Erythroblast (primary cell): ENCODE measurements at regions not wholly inside any gene's neighbourhood (a gene's known extent, or its start where the extent isn't known, plus 50 kb on each side); places are given as distances from the start of the nearest gene placed in this dataset.

Experiments
- DNase-seq, 2 experiments: peaks; one replicate each; lab custom pipeline; 2025; lab: John Stamatoyannopoulos, UW
- GATA1 ChIP-seq: IDR thresholded peaks from 2 replicates; pipeline ENCODE4 v1.6.1; 2011; ENCODE audit warnings: low read depth, mild to moderate bottlenecking, control low read depth, low read length, moderate library complexity
- POLR2A ChIP-seq: IDR thresholded peaks from 2 replicates; pipeline ENCODE4 v1.6.1; 2011; ENCODE audit warnings: mild to moderate bottlenecking, low read length

DNA sequence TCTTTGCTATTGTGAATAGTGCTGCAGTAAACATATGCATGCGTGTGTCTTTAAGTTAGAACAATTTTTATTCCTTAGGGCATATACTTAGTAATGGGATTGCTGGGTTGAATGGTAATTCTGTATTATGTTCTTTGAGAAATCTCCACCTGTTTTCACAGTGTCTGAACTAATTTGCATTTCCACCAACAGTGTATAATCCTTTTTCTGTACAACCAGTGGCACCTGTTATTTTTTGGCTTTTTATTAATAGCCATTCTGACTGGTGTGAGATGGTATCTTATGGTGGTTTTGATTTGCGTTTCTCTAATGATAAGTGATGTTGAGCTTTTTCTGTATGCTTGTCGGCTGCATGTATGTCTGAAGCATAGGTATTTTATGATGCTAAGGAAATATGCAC lies 820.8 kb upstream of the MAP3K7 start:
- TF ChIP-seq POLR2A, result no peak
- no peak for TF ChIP-seq GATA1
- DNase-seq, result no peak

DNA sequence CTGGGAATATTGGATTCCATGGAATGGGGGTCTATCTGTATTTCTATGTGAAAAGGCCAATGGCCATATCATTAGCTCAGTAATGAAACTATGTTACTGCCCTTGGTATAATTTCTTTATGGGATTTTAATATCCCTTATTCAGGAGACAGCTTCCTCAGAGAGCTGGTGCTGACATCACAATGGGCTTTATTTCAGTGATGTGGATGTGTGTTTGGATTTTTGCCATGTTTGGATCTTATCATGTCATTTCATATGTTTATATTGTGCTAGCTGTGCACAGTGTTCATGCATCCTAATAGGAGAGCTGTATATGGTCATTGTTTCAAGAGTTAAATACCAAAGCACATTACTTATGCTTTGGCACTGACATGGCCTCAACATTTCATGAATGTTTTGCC lies 806.1 kb upstream of the MAP3K7 start:
- no peak for DNase-seq
- TF ChIP-seq GATA1, result no peak
- no peak for TF ChIP-seq POLR2A

DNA sequence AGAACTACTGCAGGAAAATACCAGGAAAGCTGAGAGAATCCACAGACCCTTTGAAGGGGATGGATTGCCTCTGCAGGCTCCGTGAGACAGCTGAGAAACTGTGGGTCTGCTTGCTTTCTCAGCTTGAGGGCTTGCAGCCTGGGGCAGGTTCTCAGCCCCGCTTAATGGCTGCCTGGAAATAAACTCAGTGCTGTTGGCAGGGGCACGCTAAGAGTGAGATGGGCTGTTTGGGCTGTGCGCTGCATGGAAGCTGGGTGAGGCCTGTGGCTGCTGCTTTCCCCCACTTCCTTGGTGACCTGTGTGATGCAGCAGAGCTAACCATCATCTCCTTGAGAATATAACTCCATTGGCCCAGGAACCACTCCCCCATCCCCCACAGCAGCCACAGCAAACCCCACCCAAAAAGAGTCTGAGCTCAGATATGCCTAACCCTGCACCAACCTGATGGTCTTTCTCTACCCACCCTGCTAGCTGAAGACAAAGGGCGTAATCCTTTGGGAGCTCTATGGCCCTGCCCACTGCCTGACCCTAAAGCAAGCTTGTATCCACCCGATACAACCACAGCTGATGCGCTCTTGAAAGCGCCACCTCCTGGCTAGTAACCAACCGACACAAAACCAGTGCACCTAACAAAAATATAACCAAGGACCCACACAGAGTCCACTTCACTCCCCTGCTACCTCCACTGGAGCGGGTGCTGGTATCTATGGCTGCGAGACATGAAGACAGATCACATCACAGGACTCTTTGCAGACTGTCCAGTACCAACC lies 800.6 kb upstream of the MAP3K7 start:
- no peak for DNase-seq
- no peak for TF ChIP-seq GATA1
- no peak for TF ChIP-seq POLR2A

DNA sequence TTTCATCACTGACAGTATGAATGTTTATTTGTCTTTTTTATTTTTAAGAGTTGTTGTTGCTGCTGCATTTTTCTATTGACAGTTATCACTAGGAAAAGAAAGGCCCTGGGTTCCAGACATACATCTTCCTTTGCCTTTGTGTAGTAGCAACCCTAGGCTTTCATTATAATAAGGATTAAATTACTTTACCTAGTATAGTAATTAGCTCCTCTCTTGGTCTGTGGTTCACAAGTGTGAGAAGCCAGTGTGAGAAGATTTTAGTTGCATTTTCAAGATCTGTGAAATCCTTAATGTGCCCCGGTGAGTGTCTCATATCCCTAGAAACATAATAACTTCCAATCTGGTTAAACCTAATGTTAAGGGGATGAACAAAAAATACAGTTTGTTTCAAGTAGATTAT lies 799.3 kb upstream of the MAP3K7 start:
- TF ChIP-seq POLR2A (no peak), GATA1 (no peak)
- no peak for DNase-seq

DNA sequence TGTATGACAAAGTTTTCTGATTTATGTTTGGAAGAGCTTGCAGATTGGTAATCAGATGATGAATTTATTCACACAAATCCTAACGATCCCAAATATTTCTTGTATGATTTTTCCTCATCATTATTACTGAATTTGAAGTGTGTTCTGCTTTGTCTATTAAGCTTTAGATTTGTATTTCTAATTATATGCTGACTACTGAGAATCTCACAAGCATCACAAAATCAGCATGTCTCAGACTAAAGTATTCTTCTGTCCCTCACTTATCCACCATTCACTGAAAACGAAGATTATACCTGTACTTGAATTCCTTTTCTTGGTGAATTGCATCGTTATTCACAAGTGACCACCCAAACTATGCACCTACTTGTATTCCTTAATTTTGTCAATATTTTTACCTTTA lies 796.3 kb upstream of the MAP3K7 start:
- DNase-seq, result no peak
- no peak for TF ChIP-seq POLR2A
- TF ChIP-seq GATA1, result no peak

DNA sequence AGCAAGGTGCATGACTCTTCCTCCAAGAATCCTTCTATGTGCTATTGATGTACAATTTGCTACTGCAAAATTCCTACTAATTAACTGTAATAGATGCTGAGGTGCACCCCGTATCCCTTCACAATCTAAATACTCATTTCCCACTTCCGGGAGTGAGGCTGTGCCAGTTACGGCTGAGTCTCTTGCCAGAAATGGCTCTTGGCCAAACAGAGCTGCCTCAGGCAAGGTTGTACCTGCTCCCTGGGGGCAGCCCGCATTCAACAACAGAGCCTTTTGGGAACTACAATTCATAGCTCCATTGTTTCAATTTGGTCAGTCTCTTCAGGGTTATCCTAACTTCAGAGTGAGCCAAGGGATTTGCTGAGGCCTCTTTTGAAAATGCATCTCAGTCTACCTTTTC lies 789.8 kb upstream of the MAP3K7 start:
- DNase-seq, result no peak
- TF ChIP-seq GATA1, result no peak
- TF ChIP-seq POLR2A, result no peak

DNA sequence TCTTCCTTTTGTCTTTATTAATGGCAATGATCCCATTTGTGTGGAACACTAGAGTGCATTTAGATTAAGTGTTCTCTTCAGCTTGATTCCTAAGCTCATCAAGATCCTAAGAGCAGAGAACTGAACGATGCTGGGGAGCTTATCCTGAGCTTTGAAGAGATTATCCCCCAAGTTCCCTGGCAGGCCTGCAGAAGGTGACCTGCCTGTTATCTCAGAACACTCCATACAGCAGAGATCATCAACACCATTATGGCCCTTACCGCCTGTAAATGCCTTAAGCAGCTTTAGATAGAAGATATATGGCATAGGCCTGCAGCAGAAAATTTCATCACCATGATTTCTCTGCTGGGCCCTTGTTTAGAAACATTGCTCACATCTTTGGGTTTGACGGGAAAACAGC lies 779.9 kb upstream of the MAP3K7 start:
- no peak for TF ChIP-seq GATA1
- no peak for TF ChIP-seq POLR2A

DNA sequence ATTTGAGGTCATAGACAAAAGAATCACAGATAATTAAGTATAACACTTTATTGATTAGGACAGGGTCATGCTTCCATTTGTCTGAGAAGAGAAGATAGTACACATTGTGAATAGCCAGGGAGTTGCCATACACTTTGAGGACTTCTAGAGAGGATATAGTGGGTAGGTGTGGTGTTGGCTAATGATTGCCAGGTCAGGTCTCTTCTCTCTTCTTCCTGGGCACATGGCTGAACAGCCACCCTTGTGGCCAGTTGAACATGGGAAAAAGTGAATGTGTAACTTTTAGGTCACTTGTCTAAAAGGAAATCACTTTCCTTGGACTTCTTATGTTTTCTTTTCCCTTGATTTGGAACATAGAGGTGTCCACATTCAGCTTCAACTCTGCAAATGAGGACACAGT lies 772.1 kb upstream of the MAP3K7 start:
- no peak for DNase-seq

More for the DNA sequence above, 779.9 kb upstream of the MAP3K7 start:
- no peak for DNase-seq

DNA sequence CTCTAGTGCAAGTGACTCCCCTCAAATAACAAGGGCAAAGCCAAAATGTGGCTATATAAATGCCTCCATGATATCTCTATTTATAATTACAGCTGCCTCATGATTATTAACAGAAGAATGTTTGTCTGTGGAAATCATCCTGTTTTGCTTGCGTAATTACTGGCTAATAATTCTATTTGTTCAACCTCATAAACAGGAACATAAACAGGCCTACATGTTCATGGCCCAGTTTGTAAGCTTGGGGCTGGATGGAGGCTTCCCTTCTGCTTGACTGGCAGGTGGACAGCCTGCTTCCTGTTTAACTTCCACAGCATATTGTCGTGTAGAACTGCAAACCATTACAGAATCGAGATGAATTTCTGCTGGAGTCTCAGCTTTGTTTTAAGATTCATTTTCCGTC lies 766.0 kb upstream of the MAP3K7 start:
- no peak for DNase-seq
- TF ChIP-seq GATA1, result no peak
- no peak for TF ChIP-seq POLR2A

More for the DNA sequence above, 772.1 kb upstream of the MAP3K7 start:
- TF ChIP-seq GATA1 (no peak), POLR2A (no peak)

DNA sequence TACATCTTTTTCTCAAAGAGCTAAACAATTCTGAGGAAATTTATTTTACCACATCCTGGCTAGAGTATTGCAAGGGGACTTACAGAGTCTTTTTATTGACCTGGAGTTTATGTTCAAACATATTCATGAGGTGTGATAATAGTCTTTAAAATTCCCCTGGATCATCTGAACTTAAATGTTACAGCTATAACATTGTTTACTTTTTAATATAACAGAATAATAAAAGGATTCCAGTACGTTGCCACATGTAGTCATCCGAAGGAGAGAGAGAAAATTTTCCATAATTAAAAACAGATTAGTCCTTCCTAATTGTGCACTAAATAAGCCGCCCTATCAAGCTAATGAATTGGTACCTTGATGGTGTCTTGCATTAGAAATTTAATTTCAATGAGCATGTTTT lies 765.4 kb upstream of the MAP3K7 start:
- DNase-seq, result no peak
- no peak for TF ChIP-seq GATA1
- no peak for TF ChIP-seq POLR2A

DNA sequence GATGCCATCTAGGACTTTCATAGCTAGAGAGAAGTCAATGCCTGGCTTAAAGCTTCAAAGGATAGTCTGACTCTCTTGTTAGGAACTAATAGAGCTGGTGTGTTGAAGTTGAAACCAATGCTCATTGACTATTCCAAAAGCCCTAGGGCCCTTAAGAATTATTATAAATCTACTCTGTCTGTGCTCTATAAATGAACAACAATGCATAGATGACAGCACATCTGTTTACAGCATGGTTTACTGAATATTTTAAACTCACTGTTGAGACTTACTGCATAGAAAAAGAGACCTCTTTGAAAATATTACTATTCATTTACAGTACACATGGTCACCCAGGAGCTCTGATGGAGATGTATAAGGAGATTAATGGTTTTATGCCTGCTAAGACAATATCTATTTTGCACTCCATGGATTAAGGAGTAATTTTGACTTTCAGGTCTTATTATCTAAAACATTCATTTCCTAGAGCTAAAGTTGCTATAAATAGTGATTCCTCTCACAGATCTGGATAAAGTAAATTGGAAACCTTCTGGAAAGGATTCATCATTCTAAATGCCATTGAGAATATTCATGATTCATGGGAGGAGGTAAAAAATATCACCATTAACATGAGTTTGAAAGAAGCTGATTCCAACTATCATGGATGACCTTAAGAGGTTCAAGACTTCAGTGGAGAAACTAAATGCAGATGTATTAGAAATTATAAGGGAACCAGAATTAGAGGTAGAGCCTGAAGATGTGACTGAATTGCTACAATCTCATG lies 763.5 kb upstream of the MAP3K7 start:
- TF ChIP-seq POLR2A (no peak), GATA1 (no peak)
- DNase-seq, result no peak

DNA sequence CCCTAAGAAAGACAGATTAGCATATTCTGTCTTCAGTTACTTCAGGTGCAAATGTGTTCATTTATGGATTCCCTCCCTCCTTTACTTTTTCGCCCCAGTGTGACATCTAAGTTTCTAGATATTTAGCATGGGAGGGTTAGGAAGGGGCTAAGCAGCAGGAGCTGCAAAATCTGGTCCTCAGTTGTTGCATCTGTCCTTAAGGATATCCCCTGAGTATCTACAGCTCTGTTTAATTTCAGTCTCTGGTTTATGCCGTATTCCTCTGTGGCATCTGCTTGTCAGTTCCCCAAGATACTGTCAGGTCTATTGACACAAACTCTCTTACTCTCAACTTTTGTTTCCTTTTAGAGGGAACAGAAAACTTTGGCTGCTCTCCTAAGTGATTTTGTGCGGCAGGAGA lies 754.6 kb upstream of the MAP3K7 start:
- TF ChIP-seq GATA1, result no peak
- TF ChIP-seq POLR2A, result no peak
- no peak for DNase-seq

DNA sequence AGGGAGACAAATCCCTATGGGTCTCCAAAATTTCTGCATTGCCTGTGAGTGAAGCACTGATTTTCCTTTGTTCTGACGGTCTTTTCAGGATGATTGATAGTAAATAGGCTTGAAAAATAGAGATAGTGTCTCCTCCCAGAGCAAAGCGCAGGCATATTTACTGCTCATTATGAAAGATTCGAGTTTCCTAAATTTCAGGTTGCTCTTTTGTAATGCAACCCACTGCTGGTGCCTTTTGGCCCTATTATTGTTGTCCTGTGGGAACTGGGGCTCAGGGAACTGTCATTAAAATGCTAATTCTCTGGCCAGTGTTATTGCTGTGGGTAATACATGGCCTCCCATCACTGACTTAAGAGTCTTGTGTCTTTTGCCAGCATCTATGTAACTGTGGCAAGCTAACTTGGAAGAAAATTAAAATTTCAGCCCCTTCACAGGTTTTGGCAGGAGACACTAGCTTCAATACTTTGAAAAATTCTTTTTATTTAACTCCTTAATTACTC lies 754.1 kb upstream of the MAP3K7 start:
- DNase-seq, result no peak
- no peak for TF ChIP-seq GATA1
- TF ChIP-seq POLR2A, result no peak

DNA sequence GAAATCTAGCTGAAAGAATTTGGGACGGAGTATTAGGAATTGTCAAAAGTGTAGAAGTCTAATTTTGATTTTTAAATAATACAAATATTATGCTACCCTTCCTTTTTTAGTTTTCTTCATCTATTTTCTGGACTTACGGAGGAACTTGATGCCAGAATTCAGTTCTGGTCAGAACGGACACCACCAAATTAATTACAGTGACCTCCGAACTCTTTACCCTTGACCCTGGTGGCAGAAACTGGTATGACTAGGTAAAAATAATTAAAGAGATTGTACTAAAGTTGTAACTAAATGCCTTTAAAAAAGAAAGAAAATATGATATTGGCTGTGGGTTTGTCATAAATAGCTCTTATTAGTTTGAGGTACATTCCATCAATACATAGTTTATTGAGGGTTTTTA lies 751.1 kb upstream of the MAP3K7 start:
- no peak for DNase-seq
- TF ChIP-seq GATA1, result no peak
- no peak for TF ChIP-seq POLR2A

DNA sequence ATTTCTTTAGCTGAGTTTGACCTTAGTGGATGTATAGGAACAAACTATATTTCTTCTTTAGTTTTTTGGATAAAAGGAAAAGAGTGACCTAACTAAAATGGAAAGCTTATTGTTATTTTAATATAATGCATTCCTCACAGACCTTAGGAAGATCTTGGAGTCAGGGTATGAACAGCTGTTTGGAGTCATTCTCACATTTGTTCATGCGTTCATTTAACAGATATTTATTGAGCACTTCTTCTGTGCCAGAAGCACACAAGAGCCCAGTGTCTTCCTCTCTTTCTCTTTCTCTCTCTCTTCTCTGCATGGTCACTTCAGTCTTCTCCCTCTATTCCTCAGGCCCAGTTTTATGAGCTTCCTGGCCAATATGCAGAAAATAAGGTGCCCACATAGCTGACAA lies 744.0 kb upstream of the MAP3K7 start:
- no peak for DNase-seq
- TF ChIP-seq POLR2A (no peak), GATA1 (no peak)
